Pancreas (tissue), 10 donors: ENCODE measurements at regions not wholly inside any gene's neighbourhood (a gene's known extent, or its start where the extent isn't known, plus 50 kb on each side); places are given as distances from the start of the nearest gene placed in this dataset.

Source experiments
- ATAC-seq, 4 donors: fragments of 200-7000 bp; cut with Tn5 transposase; one replicate each; pipeline versions ENCODE4 v1.8.0 to v1.9.1; 2020; ENCODE audit warnings: mild to moderate bottlenecking in 4 of 4, moderate library complexity in 4 of 4
- DNase-seq, 6 donors: peaks; one replicate each; pipeline ENCODE4 v3.0.0-alpha.2; 2020
- FAIRE-seq: peaks from 2 replicates; lab custom pipeline; 2012; peaks lifted over from hg19 to GRCh38; lab: Jason Lieb, UNC
- H3K27ac ChIP-seq, 4 donors: fragments of 200-600 bp; sonication (generic); 1 replicate in 3 of 4; 2 replicates in 1 of 4; pipeline versions ENCODE4 v1.5.0 to v1.8.0; 2020
- H3K27me3 ChIP-seq, 4 donors: fragments of 200-600 bp; one replicate each; pipeline ENCODE4 v1.8.0; 2021
- H3K36me3 ChIP-seq, 3 donors: fragments of 200-600 bp; sonication (generic) in 1 of 3; one replicate each; pipeline versions ENCODE4 v1.5.0 to v1.8.0; 2020 to 2021
- H3K4me1 ChIP-seq, 3 donors: fragments of 200-600 bp; one replicate each; pipeline ENCODE4 v1.8.0; 2021
- H3K4me3 ChIP-seq, 4 donors: fragments of 200-600 bp; sonication (generic) in 2 of 4; one replicate each; pipeline versions ENCODE4 v1.5.0 to v1.8.0; 2020 to 2021
- H3K9me3 ChIP-seq, 4 donors: fragments of 200-600 bp; one replicate each; pipeline ENCODE4 v1.8.0; 2021
- CTCF ChIP-seq, 4 donors: fragments of 200-600 bp; sonication (generic) in 3 of 4; IDR thresholded peaks; one replicate each; pipeline versions ENCODE4 v1.5.0 to v1.8.0; 2021; ENCODE audit warnings: antibody characterized with exemption in 4 of 4
- WGBS, 2 donors: extraction: QIAGEN DNeasy Blood & Tissue Kit; methylation state at CpG; one replicate each; pipeline ENCODE4 v1.1.7; 2013; 5-methylcytosine and 5-hydroxymethylcytosine counted together
- intact Hi-C, 3 donors: fragments of 100-400 bp; cut with DNase I; formaldehyde crosslinking; loops; one replicate each; pipeline versions ENCODE4 v1.11.1 to v1.14.2; 2022
- donor health status: healthy with polysubstance abuse.
- donor health status: DM: no; HTN: no; CAD: no; lungs with moderate emphysema.
- donor health status: DM: no; HTN: no; CAD: no.
- donor health status: control.
- donor health status: control.
- donor health status: Bipolar disorder and iron deficiency.
- donor health status: DM: yes; HTN: yes; CAD: no.
- donor health status: DM: no; HTN: no; CAD: no.
- donor health status: DM: no; HTN: no; CAD: no.
- donor health status: DM: yes; HTN: yes; CAD: no.

GRCh38 chr22:25393121-25393805 lies 171.2 kb upstream of the GRK3 start:
- no peak for FAIRE-seq
- WGBS, 2 donors: 91 to 97% methylated on average over 15 of the region's 15 CpGs
- TF ChIP-seq CTCF (IDR thresholded peaks at IDR 0.05): no peak
- intact Hi-C loops: no loop called here
- H3K4me1 ChIP-seq: peaks cover 0 to 7% (median 0%) of the 10 kb centered on the region in 3 donors
- no peak for ATAC-seq
- peak in 1 of 6 donors; percentile 49 for DNase-seq
- no peaks in the 10 kb centered on the region for H3K36me3 ChIP-seq
- no peaks in the 10 kb centered on the region for H3K27me3 ChIP-seq
- no peak overlapping the region for H3K4me3 ChIP-seq
- no peak overlapping the region for H3K27ac ChIP-seq
- H3K9me3 ChIP-seq: no peaks in the 10 kb centered on the region

- intact Hi-C loops: no loop called here
- Histone ChIP-seq H3K4me1 (peaks cover 0 to 5% (median 1%) of the 10 kb centered on the region in 3 donors), H3K4me3 (no peak overlapping the region), H3K27me3 (no peaks in the 10 kb centered on the region), H3K9me3 (no peaks in the 10 kb centered on the region), H3K36me3 (no peaks in the 10 kb centered on the region), H3K27ac (no peak overlapping the region)
- 65 to 71% methylated on average over 8 of the region's 8 CpGs for WGBS, 2 donors
- peak in 1 of 6 donors; percentile 31 for DNase-seq
- no peak for TF ChIP-seq CTCF (IDR thresholded peaks at IDR 0.05)
- peak in 2 of 4 donors; percentile 56 to 64 for ATAC-seq
- no peak for FAIRE-seq
Measured at GRCh38 chr22:25395468-25395867, 169.0 kb upstream of the GRK3 start.

- DNase-seq (peak in 1 of 6 donors; percentile 18), FAIRE-seq (no peak)
Measured at GRCh38 chr22:25395915-25396314, 168.6 kb upstream of the GRK3 start.

GRCh38 chr22:25396615-25397200 lies 167.8 kb upstream of the GRK3 start:
- FAIRE-seq (no peak), DNase-seq (peak in 1 of 6 donors; percentile 11)

More at GRCh38 chr22:25395915-25396314, 168.6 kb upstream of the GRK3 start:
- peaks cover 0 to 8% (median 6%) of the 10 kb centered on the region in 3 donors for H3K4me1 ChIP-seq
- H3K27me3 ChIP-seq: no peaks in the 10 kb centered on the region
- intact Hi-C loops: no loop called here
- no peak overlapping the region for H3K27ac ChIP-seq
- 66 to 74% methylated on average over 3 of the region's 3 CpGs for WGBS, 2 donors
- no peak overlapping the region for H3K4me3 ChIP-seq
- no peak for TF ChIP-seq CTCF (IDR thresholded peaks at IDR 0.05)
- peak in 1 of 4 donors; percentile 6 for ATAC-seq
- no peaks in the 10 kb centered on the region for H3K36me3 ChIP-seq
- no peaks in the 10 kb centered on the region for H3K9me3 ChIP-seq

More at GRCh38 chr22:25396615-25397200, 167.8 kb upstream of the GRK3 start:
- Histone ChIP-seq H3K27me3 (no peaks in the 10 kb centered on the region), H3K4me1 (peaks cover 0 to 10% (median 8%) of the 10 kb centered on the region in 3 donors), H3K27ac (no peak overlapping the region), H3K9me3 (no peaks in the 10 kb centered on the region), H3K36me3 (no peaks in the 10 kb centered on the region), H3K4me3 (no peak overlapping the region)
- no peak for ATAC-seq
- 67 to 72% methylated on average over 10 of the region's 10 CpGs for WGBS, 2 donors
- intact Hi-C loops: no loop called here
- no peak for TF ChIP-seq CTCF (IDR thresholded peaks at IDR 0.05)
